Transverse colon (tissue), 4 donors: ENCODE measurements at regions not wholly inside any gene's neighbourhood (a gene's known extent, or its start where the extent isn't known, plus 50 kb on each side); places are given as distances from the start of the nearest gene placed in this dataset.

Source experiments
- DNase-seq: peaks from one replicate; pipeline ENCODE4 v3.0.0-alpha.2; 2019
- H3K27ac ChIP-seq, 4 donors: fragments of 200-600 bp; sonication (generic); 2 replicates each; pipeline ENCODE4 v1.5.1; 2016 to 2018; ENCODE audit warnings: inconsistent platforms in 4 of 4
- H3K27me3 ChIP-seq: fragments of 200-600 bp; sonication (generic); 2 replicates; pipeline ENCODE4 v1.5.1; 2017; ENCODE audit warnings: inconsistent platforms
- H3K36me3 ChIP-seq, 4 donors: fragments of 200-600 bp; sonication (generic); 2 replicates each; pipeline ENCODE4 v1.5.1; 2017 to 2019; ENCODE audit warnings: inconsistent platforms in 4 of 4
- H3K4me1 ChIP-seq, 4 donors: fragments of 200-600 bp; sonication (generic); 2 replicates each; pipeline ENCODE4 v1.5.1; 2017 to 2020; ENCODE audit warnings: inconsistent platforms in 4 of 4
- H3K4me3 ChIP-seq, 4 donors: fragments of 200-600 bp; sonication (generic); 1 replicate in 1 of 4; 2 replicates in 3 of 4; pipeline versions ENCODE4 v1.5.1 to v1.6.1; 2017 to 2019; ENCODE audit warnings: inconsistent platforms in 4 of 4
- H3K9me3 ChIP-seq, 2 donors: fragments of 200-600 bp; sonication (generic); 2 replicates each; pipeline ENCODE4 v1.5.1; 2017 to 2019; ENCODE audit warnings: inconsistent platforms in 2 of 2
- CTCF ChIP-seq, 5 experiments: fragments of 200-600 bp in 3 of 5; fragments of 450-650 bp in 2 of 5; sonication (generic) in 3 of 5; IDR thresholded peaks; 1 replicate in 2 of 5; 2 replicates in 3 of 5; pipeline ENCODE4 v1.5.1; 2016 to 2017; ENCODE audit warnings: antibody characterized with exemption in 5 of 5, inconsistent platforms in 3 of 5, mild to moderate bottlenecking in 2 of 5, moderate library complexity in 1 of 5
- EP300 ChIP-seq: sonication (generic); formaldehyde crosslinking; IDR thresholded peaks from one replicate; pipeline ENCODE4 v1.6.1; 2017; ENCODE audit warnings: antibody characterized with exemption, low read depth
- POLR2A ChIP-seq: fragments of 450-650 bp; IDR thresholded peaks from one replicate; pipeline ENCODE4 v1.6.1; 2016; ENCODE audit warnings: antibody characterized with exemption, mild to moderate bottlenecking, moderate library complexity
- POLR2AphosphoS5 ChIP-seq, 3 donors: sonication (generic); formaldehyde crosslinking; IDR thresholded peaks; one replicate each; pipeline ENCODE4 v1.6.1; 2016; ENCODE audit warnings: antibody characterized with exemption in 3 of 3
- WGBS, 2 donors: methylation state at CpG; one replicate each; pipeline ENCODE4 v1.1.5; 2018; ENCODE audit warnings: low coverage in 1 of 2; 5-methylcytosine and 5-hydroxymethylcytosine counted together
- in situ Hi-C, 4 donors: fragments of 200-750 bp; cut with MboI; loops; one replicate each; pipeline versions ENCODE4 v1.15.0 to v1.15.1; 2017; ENCODE audit warnings: low sequenced_read_pairs in 3 of 4, low pct_ligation_motif_present in 1 of 4, low pct_unique_long_range_greater_than_20kb in 1 of 4
- intact Hi-C: fragments of 100-400 bp; cut with DNase I; formaldehyde crosslinking; loops from one replicate; pipeline ENCODE4 v1.15.1; 2023; ENCODE audit warnings: low total_unique reads

DNA sequence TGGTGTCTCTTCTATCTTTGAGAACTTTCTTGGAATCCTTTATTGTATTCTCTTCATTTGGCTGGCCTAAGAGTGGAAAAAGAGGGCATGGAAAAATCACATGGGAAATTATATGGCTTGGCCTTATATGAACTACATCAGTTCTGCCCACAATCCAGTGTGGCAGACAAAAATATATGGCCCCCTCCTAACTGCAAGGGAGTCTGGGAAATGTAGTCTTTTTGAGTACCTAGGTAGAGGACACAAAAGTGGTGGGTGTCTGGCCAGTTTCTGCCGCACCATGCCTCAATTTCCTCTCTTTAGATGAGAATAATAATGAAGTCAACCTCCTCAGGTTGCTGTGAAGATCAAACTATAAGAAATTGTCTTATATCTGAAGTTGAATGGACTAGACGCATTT lies 109.3 kb downstream of the SCP2D1 start:
- TF ChIP-seq POLR2A: no peak
- no peak for TF ChIP-seq CTCF (IDR thresholded peaks at IDR 0.05)
- no peak for TF ChIP-seq EP300
- TF ChIP-seq POLR2AphosphoS5 (IDR thresholded peaks at IDR 0.05): no peak
- in situ Hi-C loops (loop anchor here in 1 of 4 donors (25.0 kb wide), 1 partner anchor 289 kb away; the partner anchor contains the start of gene SLC24A3), intact Hi-C loops (no loop called here)
- Histone ChIP-seq H3K27ac (no peak overlapping the region), H3K4me3 (no peak overlapping the region), H3K4me1 (no peaks in the 10 kb centered on the region), H3K9me3 (no peaks in the 10 kb centered on the region), H3K27me3 (no peaks in the 10 kb centered on the region), H3K36me3 (no peaks in the 10 kb centered on the region)
- DNase-seq: no peak
- WGBS, 2 donors: 95 to 100% methylated on average over 1 to 2 of the region's 2 CpGs

DNA sequence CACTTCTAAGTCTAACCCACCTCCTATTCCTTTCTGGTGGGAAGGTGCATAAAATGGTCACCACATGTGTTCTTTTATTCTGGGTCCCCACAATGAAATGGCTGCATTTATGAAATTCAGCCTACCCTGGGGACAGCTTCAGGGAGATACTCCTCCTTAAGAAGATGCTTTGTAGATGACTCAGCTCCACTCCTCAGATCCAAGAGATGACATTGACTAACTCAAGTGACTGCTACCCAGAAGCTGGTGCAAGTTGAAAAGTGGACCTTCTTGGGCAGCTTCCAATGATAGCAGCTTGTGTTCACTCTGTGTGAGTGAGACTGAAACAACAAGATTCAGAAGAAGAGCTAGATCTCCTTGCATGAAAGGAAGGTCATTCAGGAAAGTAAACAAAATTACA lies 113.4 kb downstream of the SCP2D1 start:
- no peaks in the 10 kb centered on the region for H3K4me1 ChIP-seq
- no peaks in the 10 kb centered on the region for H3K27me3 ChIP-seq
- H3K4me3 ChIP-seq: no peak overlapping the region
- H3K36me3 ChIP-seq: no peaks in the 10 kb centered on the region
- H3K27ac ChIP-seq: no peak overlapping the region
- in situ Hi-C loops: no loop called here
- intact Hi-C loops: no loop called here
- TF ChIP-seq EP300: no peak
- TF ChIP-seq POLR2AphosphoS5 (IDR thresholded peaks at IDR 0.05): no peak
- TF ChIP-seq POLR2A: no peak
- TF ChIP-seq CTCF (IDR thresholded peaks at IDR 0.05): no peak
- H3K9me3 ChIP-seq: no peaks in the 10 kb centered on the region
- DNase-seq: no peak

GRCh38 chr20:18928626-18929025 lies 115.0 kb downstream of the SCP2D1 start:
- intact Hi-C loops: no loop called here
- Histone ChIP-seq H3K9me3 (peaks cover 0 to 4% of the 10 kb centered on the region in 2 donors), H3K27ac (no peak overlapping the region), H3K27me3 (no peaks in the 10 kb centered on the region), H3K4me3 (no peak overlapping the region), H3K4me1 (no peaks in the 10 kb centered on the region), H3K36me3 (no peaks in the 10 kb centered on the region)
- no peak for DNase-seq
- in situ Hi-C loops: no loop called here
- TF ChIP-seq POLR2A: no peak
- no peak for TF ChIP-seq EP300
- no peak for TF ChIP-seq POLR2AphosphoS5 (IDR thresholded peaks at IDR 0.05)
- TF ChIP-seq CTCF (IDR thresholded peaks at IDR 0.05): no peak

DNA sequence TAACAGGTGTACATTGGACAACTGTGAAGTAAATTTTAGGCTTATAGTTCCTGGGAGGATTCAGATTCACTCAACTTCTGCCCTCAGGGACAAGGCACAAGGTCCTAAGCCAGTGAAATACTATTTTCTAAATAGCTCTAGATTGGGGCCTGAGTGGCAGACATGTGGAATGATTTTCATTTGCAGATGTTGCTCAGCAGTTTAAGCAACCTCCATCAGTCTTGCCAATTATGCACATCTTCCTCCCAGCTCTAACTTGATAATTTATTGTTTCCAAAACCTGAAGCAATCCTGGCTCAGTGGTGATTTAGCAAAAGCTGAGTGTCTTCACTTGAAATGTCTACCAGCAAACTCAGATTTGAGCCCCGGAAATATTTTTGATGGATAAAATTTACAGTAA lies 116.2 kb downstream of the SCP2D1 start:
- Histone ChIP-seq H3K27ac (no peak overlapping the region), H3K9me3 (peaks cover 0 to 4% of the 10 kb centered on the region in 2 donors), H3K36me3 (no peaks in the 10 kb centered on the region), H3K4me1 (no peaks in the 10 kb centered on the region), H3K27me3 (no peaks in the 10 kb centered on the region), H3K4me3 (no peak overlapping the region)
- no peak for TF ChIP-seq CTCF (IDR thresholded peaks at IDR 0.05)
- no peak for TF ChIP-seq POLR2A
- no peak for TF ChIP-seq EP300
- TF ChIP-seq POLR2AphosphoS5 (IDR thresholded peaks at IDR 0.05): no peak
- intact Hi-C loops (no loop called here), in situ Hi-C loops (no loop called here)
- DNase-seq: no peak
- 96% methylated on average over 1 of the region's 1 CpG; no CpG with 5 or more reads in 1 of the 2 donors for WGBS, 2 donors
